ENCODE measurements at regions not wholly inside any gene's neighbourhood (a gene's known extent, or its start where the extent isn't known, plus 50 kb on each side); places are given as distances from the start of the nearest gene placed in this dataset.

DNA sequence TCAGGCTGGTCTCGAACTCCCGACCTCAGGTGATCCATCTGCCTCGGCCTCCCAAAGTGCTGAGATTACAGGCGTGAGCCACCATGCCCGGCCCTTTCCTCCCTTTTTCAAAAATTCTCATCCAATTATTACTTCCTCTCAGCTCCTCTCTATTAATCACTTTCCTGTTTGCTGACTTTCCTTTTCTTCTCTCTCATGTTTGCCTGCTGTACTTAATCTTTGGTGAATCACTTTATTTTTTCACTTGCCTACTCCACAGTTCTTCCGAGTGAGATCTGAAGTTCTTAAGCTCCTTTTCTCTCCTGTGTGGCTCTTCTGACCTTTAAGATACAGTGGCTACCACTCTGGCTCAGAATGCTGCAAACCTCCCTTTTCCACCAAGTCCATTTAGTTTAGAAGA, 126.3 kb upstream of the SERTAD2 start:
- TF ChIP-seq, protein P1, sequence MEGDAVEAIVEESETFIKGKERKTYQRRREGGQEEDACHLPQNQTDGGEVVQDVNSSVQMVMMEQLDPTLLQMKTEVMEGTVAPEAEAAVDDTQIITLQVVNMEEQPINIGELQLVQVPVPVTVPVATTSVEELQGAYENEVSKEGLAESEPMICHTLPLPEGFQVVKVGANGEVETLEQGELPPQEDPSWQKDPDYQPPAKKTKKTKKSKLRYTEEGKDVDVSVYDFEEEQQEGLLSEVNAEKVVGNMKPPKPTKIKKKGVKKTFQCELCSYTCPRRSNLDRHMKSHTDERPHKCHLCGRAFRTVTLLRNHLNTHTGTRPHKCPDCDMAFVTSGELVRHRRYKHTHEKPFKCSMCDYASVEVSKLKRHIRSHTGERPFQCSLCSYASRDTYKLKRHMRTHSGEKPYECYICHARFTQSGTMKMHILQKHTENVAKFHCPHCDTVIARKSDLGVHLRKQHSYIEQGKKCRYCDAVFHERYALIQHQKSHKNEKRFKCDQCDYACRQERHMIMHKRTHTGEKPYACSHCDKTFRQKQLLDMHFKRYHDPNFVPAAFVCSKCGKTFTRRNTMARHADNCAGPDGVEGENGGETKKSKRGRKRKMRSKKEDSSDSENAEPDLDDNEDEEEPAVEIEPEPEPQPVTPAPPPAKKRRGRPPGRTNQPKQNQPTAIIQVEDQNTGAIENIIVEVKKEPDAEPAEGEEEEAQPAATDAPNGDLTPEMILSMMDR (IDR thresholded peaks at IDR 0.05; ENCODE audit: borderline replicate concordance, extremely low read depth, low read length, poor library complexity, severe bottlenecking) = no peak
- TF ChIP-seq EZH2 (IDR thresholded peaks at IDR 0.05; ENCODE audit: borderline replicate concordance, low read depth, low read length, severe bottlenecking) = no peak

Measured in DND-41 (cell line).